Right lobe of liver (tissue), 6 donors: ENCODE measurements at regions not wholly inside any gene's neighbourhood (a gene's known extent, or its start where the extent isn't known, plus 50 kb on each side); places are given as distances from the start of the nearest gene placed in this dataset.

Source experiments
- ATAC-seq, 4 donors: fragments of 200-7000 bp; cut with Tn5 transposase; one replicate each; pipeline ENCODE4 v1.9.1; 2020; ENCODE audit warnings: mild to moderate bottlenecking in 4 of 4, moderate library complexity in 4 of 4
- DNase-seq, 3 donors: peaks; one replicate each; pipeline ENCODE4 v3.0.0-alpha.2; 2020
- H3K27ac ChIP-seq, 3 donors: fragments of 200-600 bp; one replicate each; pipeline ENCODE4 v1.8.0; 2022
- H3K27me3 ChIP-seq, 2 donors: fragments of 200-600 bp; one replicate each; pipeline ENCODE4 v1.8.0; 2022
- H3K36me3 ChIP-seq, 4 donors: fragments of 200-600 bp; sonication (generic) in 1 of 4; one replicate each; pipeline versions ENCODE4 v1.5.1 to v1.8.0; 2017 to 2022; ENCODE audit warnings: control low read depth in 1 of 4
- H3K4me1 ChIP-seq, 4 donors: fragments of 200-600 bp; sonication (generic) in 1 of 4; one replicate each; pipeline versions ENCODE4 v1.5.1 to v1.8.0; 2017 to 2022; ENCODE audit warnings: control low read depth in 1 of 4
- H3K4me3 ChIP-seq, 3 donors: fragments of 200-600 bp; one replicate each; pipeline ENCODE4 v1.8.0; 2022
- H3K9me3 ChIP-seq, 4 donors: fragments of 200-600 bp; sonication (generic) in 1 of 4; one replicate each; pipeline versions ENCODE4 v1.5.1 to v1.8.0; 2017 to 2022; ENCODE audit warnings: control low read depth in 1 of 4
- CTCF ChIP-seq, 4 donors: fragments of 200-600 bp in 3 of 4; fragments of 450-650 bp in 1 of 4; IDR thresholded peaks; one replicate each; pipeline versions ENCODE4 v1.5.1 to v1.8.0; 2016 to 2022; ENCODE audit warnings: antibody characterized with exemption in 4 of 4, mild to moderate bottlenecking in 2 of 4
- POLR2A ChIP-seq: fragments of 450-650 bp; IDR thresholded peaks from one replicate; pipeline ENCODE4 v1.6.1; 2017; ENCODE audit warnings: antibody characterized with exemption, mild to moderate bottlenecking
- WGBS: methylation state at CpG from one replicate; pipeline ENCODE4 v1.1.6; 2018; ENCODE audit warnings: low coverage, low lambda C conversion rate; ENCODE audit not compliant: insufficient coverage; ENCODE audit errors: missing lambda C conversion rate; 5-methylcytosine and 5-hydroxymethylcytosine counted together
- intact Hi-C, 2 donors: fragments of 100-400 bp; cut with DNase I; formaldehyde crosslinking; loops; one replicate each; pipeline versions ENCODE4 v1.11.2 to v1.14.1; 2022
- donor health status: DM: no; HTN: yes; CAD: no.
- donor health status: DM: no; HTN: no; CAD: no.
- donor health status: DM: no; HTN: no; CAD: no.
- donor health status: DM: no; HTN: yes; CAD: no.
- donor health status: DM: no; HTN: yes; CAD: no.

DNA sequence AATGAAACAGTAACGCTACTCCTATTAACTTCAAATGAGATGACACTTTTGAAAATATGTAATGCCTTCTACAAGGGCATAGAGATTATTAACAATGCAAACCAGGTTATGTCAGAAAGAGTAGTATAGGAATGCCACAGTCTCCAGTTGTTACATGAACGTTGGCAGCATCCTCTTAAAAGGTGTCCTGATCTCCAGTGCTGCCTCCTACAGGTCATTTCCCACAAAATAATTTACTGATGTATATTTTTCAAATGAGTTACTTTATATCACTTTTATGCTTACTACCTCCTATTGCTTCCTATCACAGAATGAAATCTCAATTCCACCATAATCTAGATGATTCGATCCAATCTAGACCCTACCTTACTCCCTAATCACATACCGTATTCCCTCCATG is 195.2 kb upstream of the EPHA5 start:
- intact Hi-C loops = no loop called here
- no peaks in the 10 kb centered on the region for H3K9me3 ChIP-seq
- H3K4me3 ChIP-seq = no peak overlapping the region
- TF ChIP-seq POLR2A (no peak), CTCF (IDR thresholded peaks at IDR 0.05) (peak in 2 of 4 donors; percentile 21 to 26)
- 45% methylated on average over 4 of the region's 4 CpGs for WGBS
- H3K4me1 ChIP-seq = no peaks in the 10 kb centered on the region
- DNase-seq (no peak), ATAC-seq (no peak)
- H3K27ac ChIP-seq = no peak overlapping the region
- H3K36me3 ChIP-seq = no peaks in the 10 kb centered on the region
- H3K27me3 ChIP-seq = no peaks in the 10 kb centered on the region

- Histone ChIP-seq H3K4me3 (no peak overlapping the region), H3K36me3 (no peaks in the 10 kb centered on the region), H3K4me1 (no peaks in the 10 kb centered on the region), H3K27ac (no peak overlapping the region), H3K27me3 (no peaks in the 10 kb centered on the region), H3K9me3 (no peaks in the 10 kb centered on the region)
- TF ChIP-seq POLR2A = no peak
- no peak for TF ChIP-seq CTCF (IDR thresholded peaks at IDR 0.05)
- intact Hi-C loops = no loop called here
- no peak for DNase-seq
- 63% methylated on average over 2 of the region's 2 CpGs for WGBS
- ATAC-seq = no peak
Observed at GRCh38 chr4:65861993-65862392, 191.7 kb upstream of the EPHA5 start.

- Histone ChIP-seq H3K4me1 (no peaks in the 10 kb centered on the region), H3K4me3 (no peak overlapping the region), H3K36me3 (no peaks in the 10 kb centered on the region), H3K27me3 (no peaks in the 10 kb centered on the region), H3K27ac (no peak overlapping the region), H3K9me3 (no peaks in the 10 kb centered on the region)
- no peak for TF ChIP-seq CTCF (IDR thresholded peaks at IDR 0.05)
- no peak for TF ChIP-seq POLR2A
- ATAC-seq (no peak), DNase-seq (no peak)
- 33% methylated on average over 4 of the region's 4 CpGs for WGBS
- intact Hi-C loops = no loop called here
Observed at GRCh38 chr4:65845199-65845773, 175.0 kb upstream of the EPHA5 start.

GRCh38 chr4:65839164-65839931 is 169.1 kb upstream of the EPHA5 start:
- no peak for TF ChIP-seq CTCF (IDR thresholded peaks at IDR 0.05)
- TF ChIP-seq POLR2A = no peak
- intact Hi-C loops = no loop called here
- DNase-seq = no peak
- H3K4me3 ChIP-seq = no peak overlapping the region
- H3K36me3 ChIP-seq = no peaks in the 10 kb centered on the region
- H3K27ac ChIP-seq = no peak overlapping the region
- H3K27me3 ChIP-seq = no peaks in the 10 kb centered on the region
- WGBS = 29% methylated on average over 2 of the region's 2 CpGs
- no peak for ATAC-seq
- H3K4me1 ChIP-seq = no peaks in the 10 kb centered on the region
- no peaks in the 10 kb centered on the region for H3K9me3 ChIP-seq
